Activated CD4-positive, alpha-beta T cell treated with anti-CD3 and anti-CD28 coated beads, Interleukin-2, amount 50 U/mL, for 24 hours (primary cell): ENCODE measurements at regions not wholly inside any gene's neighbourhood (a gene's known extent, or its start where the extent isn't known, plus 50 kb on each side); places are given as distances from the start of the nearest gene placed in this dataset.
"Not testable (repeated sequence)": the region's sequence is repeated elsewhere in the genome, so short reads cannot be mapped to it uniquely, and the experiment has no call there.

ENCODE experiments used
- DNase-seq, 2 donors: peaks; one replicate each; pipeline ENCODE4 v3.0.0-alpha.2; 2020; ENCODE audit warnings: low read depth in 1 of 2, low spot score in 1 of 2

DNA sequence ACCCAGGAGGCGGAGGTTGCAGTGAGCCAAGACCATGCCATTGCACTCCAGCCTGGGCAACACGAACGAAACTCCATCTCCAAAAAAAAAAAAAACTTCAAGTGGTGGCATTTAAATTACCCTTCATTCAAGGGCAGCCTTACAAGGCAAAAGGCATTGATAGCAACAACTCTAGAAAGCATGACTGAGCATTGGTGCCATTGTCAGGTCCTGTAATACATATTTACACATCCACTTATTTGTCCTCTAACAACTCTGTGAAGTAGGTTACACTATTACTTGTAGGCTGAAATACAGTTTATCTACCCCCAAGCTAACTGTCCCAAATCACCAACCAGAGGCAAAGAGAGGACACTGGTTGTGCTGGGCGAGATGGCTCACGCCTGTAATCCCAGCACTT lies 52.7 kb upstream of the LARP1 start:
- DNase-seq, result no peak

DNA sequence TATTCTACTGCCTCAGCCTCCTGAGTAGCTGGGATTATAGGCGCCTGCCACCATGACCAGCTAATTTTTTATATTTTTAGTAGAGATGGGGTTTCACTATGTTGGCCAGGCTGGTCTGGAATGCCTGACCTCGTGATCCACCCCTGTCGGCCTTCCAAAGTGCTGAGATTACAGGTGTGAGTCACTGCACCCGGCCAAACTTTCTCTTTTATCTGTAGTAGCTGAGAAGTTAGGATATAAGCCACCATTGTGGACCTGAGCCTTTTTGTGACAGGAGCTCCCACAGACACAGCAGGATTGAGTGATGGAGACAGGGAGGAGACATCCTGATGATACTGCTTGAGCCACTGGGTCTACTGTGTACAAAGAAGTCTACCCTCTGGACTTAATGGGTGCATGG lies 53.5 kb upstream of the LARP1 start:
- DNase-seq, result not testable (repeated sequence)

DNA sequence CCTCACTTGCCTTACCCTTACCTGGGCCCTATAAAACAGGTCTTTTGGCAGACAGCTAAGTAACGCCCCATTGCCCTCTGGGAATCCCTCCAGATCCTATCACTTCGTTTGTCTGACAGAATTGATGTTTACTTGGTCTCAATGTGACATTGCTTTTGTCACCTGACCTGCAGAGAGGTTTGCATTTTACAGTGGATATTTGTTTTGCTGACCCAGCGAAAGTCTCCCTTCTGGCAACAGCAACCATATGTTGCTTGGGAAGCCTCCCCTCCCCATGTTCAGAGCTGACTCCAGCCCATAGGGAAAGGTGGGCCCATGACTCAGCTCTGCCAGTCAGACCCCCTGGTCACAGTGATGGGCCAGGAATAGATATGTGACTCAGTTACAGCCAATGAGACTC lies 54.0 kb upstream of the LARP1 start:
- DNase-seq, result no peak

DNA sequence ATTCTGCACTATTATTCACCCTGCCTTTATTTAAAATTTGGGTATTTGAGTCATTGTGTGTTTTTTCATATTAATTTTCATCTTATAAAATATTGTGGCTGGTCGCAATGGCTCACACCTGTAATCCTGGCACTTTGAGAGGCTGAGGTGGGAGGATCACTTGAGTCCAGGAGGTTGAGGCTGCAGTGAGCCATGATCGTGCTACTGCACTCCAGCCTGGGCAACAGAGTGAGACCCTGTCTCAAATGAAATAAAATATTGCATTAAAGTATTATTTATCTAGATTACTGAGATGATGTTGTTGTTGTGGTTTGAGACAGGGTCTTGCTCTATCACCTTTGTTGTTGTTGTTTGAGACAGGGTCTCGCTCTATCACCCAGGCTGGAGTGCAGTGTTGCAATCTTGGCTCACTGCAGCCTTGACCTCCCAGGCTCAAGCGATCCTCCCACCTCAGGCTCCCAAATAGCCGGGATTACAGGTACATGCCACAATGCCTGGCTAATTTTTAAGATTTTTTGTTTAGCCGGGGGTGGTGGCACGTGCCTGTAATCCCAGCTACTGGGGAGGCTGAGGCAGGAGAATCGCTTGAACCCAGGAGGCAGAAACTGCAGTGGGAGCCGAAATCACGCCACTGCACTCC lies 54.8 kb upstream of the LARP1 start:
- DNase-seq, result not testable (repeated sequence)

DNA sequence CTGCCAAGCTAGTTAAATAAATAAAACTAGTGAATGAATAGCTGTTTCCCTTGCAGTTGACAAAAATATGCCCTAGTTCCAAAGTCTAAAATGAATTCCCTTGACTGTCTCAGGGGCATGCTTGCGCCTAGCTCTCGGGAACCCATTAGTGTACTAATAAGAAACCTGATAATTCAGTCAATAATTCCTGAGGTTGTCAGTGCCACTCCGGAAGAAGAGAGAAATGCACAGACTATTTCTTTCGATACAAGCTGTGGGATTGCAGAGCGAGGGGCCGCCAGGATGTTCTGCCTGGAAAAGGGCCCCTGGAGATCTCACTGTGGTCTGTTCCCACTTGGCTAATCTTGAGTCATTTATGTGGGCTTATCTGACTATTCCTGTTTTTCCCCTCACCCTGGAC lies 56.4 kb upstream of the LARP1 start:
- DNase-seq, result no peak

DNA sequence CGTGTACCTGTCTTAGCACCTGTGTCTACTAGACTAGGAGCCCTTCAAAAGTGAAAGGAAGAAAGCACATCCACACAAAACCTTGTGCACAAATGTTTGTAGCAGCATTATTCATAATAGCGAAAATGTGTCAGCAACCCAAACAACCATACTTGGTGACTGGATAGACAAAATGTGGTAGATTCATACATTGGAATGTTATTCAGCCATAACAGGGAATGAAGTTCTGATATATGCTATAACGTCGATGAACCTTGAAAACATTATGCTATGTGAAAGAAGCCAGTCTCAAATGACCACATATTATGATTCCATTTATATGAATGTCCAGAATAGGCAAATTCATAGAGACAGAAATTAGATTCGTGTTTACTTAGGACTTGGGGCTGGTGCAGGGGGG lies 57.8 kb upstream of the LARP1 start:
- DNase-seq, result no peak

DNA sequence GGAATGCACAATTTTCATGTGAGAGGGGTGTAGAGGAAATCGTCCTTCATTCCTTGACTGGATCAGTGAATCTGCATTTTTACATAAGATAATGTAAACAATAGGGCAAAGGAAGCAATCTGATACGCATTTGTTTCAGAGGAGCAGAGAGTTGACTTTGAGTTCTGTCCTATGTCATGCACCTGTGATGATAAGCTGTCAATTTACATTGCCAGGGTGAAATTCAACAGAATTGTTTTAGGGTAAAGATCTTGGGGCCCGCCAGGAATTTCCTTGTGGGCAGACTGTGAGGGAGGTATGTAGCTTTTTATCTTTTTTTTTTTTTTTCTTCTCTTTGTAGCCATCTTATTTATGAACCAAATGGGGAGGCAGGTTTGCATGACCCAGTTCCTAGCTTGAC lies 58.3 kb upstream of the LARP1 start:
- no peak for DNase-seq

DNA sequence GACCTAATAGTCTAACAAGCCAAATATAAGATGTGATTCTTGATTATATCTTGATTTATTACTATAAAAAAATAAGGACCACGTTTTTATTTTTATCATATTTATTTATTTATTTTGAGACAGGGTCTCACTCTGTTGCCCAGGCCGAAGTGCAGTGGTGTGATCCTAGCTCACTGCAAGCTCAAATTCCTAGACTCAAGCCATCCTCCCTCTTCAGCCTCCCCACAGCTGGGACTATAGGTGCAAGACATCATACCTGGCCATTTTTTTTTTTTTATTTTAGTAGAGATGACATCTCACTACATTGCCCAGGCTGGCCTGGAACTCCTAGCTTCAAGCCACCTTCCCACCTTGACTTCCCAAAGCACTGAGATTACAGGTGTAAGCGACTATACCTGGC lies 61.0 kb upstream of the LARP1 start:
- DNase-seq, result no peak

DNA sequence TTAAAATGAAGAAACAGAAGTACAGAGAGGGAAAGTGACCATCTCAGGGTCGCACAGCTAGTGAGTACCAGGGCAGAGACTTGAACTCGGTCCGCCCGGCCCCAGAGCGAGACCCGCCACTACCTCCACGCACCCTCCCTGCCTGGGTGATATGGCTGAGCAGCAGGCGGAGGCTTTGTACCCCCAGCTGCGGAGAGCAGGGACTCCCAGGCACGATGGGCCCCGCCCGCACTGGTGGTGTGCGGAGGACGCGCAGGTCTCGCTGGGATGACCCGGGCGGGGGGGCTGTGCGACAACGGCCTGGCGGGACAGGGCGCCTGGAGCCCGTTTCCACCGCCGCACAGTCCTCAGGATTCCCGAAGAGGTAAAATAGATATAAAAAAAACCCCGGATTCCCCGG lies 64.7 kb upstream of the LARP1 start:
- DNase-seq, result no peak

DNA sequence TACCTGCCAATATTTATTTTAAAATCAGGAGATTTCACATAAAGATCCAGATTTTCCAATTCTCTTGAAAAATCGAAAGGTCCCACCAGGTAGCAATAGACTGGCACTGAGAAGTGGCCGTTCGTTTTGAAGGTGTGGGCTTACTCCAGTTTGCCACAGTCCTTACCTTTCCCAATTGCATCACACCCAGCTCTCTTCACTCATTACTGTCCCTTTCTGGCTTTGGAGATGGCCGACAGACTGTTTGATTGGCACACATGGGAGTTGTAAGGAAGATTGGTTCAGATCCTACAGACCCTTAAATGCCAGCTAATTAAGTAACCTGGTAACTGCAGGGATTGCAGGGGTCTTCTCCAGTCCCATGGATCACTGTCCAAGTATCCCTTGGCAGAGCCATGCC lies 68.7 kb upstream of the LARP1 start:
- no peak for DNase-seq

DNA sequence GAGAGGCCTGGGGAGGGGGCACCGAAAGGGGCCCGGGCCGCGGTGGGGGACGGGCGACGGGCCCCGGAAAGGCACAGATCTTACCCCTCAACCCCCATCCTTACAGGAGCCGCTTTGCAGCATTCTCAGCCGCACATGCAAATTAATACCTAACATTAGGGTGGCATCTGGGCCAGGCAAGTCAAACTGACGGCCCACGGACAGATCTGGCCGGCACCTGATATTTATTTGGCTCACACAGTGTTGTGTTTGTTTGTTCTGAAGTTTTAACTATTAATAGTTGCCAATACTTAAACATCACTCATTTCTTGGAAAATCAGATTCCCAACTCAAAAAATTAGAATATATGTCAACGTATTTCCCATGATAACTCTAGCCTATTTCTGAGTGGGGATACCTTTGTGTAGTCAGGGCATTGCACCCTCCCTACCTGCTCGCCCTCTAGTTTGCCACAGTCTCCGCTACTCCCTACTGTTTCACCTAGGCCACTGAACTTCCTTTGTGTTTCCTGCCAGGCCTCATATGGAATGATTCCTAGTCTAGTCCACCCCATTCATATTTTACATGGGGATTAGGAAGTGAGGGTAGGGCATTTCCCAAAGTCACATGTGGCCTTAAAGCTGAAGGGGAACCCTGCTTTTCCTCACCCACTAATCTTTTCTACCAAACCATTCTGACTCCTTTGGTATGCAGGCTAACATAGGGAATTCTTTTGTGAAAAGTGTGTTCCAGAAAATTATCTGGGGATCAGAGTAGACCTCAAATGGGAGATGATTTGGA lies 71.9 kb upstream of the LARP1 start:
- DNase-seq, result no peak

DNA sequence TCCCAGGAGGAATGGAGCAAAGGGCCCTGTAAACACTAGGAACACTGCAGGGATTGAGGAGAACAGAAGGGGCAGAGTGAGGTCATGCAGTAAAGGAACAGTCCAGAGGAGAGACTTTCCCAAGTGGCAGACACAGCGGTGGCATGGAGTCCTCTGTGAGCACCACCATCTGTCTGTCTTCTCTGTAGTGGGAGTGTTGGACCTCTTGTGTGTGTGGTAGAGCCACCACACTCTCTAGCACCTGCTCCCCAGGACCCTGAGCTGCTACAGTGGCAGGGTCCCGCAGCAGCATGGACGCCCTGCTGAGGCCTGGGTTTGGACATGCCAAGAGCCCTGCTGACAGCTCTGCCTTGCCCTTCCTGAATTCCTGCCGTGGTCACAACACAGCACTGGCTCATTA lies 75.7 kb upstream of the LARP1 start:
- no peak for DNase-seq

DNA sequence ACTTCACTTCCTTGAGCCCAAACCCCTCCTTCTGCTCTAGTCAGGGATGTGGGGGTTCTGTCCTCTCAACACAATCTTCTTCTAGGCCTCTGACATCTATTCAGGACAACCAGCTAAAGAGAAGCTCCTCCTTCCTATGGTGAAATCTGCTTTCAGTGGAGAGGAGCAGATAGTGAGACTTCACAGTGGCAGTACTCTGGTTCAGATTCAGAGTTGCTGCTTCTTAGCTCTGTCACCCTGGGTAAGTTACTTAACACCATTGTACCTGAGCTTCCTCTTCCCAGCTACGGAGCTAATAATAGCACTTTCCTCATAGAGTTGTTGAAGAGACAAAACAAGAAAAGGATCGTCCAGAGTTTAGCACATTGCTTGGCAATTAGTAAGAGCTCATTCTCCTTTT lies 77.3 kb upstream of the LARP1 start:
- DNase-seq, result no peak

DNA sequence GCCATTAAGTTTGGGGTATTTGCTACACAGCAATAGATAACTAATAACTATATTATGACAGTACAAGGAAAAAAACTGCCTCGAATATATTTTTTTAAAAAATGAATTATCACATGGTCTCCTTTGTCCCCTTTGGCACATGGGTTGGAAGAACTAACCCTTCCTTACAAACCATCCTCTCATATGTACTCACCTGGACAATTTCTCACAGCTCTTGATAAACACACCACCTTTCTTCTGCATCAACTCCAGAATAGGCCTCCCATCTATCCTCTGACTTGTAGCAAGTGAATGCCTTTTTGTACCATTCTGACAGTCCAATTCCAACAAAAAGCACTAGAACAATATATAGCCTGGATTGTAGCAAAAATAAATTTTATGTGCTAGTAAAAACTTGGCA lies 78.7 kb upstream of the LARP1 start:
- no peak for DNase-seq

DNA sequence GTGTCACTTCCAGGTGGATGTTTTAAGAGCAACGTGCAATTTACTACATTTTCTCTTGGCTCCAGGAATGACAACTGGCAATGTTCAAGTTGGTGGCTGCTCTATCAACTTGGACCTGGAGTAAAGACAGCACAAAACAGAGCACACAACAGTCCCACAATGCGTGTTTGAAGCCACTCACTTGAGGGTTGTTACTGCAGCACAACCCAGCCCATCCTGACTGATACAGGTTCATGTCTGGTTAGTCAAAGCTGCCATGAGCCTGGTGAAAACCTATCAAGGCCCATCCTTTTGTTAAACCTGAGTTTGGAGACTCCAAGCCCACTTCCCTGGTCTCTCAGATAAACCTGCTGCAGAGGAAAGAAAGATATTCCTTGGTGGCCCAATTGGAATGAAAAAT lies 81.1 kb upstream of the LARP1 start:
- no peak for DNase-seq

DNA sequence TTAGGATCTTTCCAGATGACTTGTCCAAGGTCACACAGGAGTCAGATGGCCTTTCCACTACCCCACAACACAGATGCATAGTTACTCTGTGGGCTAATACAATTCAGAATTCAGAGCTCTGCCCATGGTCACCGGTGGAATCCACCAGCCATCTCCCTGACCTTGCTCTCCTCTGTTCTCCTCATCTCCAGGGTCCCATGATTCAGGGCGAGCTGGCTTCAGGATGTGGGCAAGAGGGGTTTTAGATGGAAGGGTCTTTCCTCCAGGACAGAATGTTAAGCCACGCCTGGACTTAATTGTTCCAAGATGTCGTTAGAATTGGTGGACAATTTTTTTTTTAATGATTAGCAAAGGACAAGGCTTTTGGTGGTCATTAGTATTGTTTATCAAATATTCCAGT lies 81.7 kb upstream of the LARP1 start:
- DNase-seq, result no peak

DNA sequence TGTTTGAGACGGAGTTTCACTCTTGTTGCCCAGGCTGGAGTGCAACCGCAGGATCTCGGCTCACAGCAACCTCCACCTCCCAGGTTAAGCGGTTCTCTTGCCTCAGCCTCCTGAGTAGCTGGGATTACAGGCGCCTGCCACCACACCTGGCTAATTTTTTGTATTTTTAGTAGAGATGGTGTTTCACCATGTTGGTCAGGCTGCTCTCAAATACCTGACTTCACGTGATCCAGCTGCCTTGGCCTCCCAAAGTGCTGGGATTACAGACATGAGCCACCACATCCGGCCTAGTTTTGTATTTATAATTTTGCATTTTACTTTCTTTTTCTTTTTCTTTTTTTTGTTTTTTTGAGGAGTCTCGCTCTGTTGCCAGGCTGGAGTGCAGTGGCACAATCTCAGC lies 85.3 kb upstream of the LARP1 start:
- not testable (repeated sequence) for DNase-seq

DNA sequence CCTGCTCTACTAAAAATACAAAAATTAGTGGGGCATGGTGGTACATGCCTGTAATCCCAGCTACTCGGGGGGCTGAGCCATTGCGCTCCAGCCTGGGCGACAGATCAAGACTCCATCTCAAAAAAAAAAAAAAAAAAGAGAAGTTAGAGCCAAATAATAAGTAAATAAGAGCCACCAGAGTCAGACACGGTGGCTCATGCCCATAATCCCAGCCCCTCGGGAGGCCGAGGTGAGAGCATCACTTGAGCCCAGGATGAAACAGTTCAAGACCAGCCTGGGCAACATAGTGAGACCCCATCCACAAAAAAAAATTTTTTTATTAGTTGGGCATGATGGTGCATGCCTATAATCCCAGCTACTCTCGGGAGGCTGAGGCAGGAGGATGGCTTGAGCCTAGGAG lies 85.8 kb upstream of the LARP1 start:
- DNase-seq, result no peak

DNA sequence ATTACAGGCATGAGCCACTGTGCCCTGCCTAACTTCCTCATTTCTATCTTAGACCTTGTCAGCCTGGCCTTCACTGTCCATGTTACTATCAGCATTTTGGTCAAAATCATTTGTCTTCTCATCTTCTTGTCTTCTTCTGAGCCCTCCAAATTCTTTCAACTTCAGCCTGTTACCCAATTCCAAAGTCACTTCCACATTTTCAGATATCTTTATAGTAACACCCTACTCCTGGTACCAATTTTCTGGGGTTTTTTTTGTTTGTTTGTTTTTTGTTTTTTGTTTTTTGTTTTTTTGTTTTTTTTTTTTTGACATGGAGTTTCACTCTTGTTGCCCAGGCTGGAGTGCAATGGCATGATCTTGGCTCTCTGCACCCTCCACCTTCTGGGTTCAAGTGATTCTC lies 90.3 kb upstream of the LARP1 start:
- no peak for DNase-seq

DNA sequence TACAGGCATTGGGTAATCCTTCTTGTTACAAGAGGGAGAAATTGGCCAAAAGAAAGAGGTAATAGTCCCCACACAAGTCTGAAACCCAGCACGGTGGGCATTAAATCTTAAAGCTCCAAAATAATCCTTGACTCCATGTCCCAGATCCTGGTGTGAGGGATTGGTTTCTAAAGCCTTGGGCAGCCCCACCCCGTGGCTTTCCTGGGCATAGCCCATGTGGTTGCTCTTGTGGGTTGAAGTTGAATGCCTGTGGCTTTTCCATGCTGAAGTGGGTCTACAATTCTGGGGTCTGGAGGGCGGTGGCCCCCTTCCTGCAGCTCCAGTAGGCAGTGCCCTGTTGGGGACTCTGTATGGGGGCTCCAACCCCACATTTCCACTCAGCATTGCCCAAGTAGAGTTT lies 91.8 kb upstream of the LARP1 start:
- no peak for DNase-seq

DNA sequence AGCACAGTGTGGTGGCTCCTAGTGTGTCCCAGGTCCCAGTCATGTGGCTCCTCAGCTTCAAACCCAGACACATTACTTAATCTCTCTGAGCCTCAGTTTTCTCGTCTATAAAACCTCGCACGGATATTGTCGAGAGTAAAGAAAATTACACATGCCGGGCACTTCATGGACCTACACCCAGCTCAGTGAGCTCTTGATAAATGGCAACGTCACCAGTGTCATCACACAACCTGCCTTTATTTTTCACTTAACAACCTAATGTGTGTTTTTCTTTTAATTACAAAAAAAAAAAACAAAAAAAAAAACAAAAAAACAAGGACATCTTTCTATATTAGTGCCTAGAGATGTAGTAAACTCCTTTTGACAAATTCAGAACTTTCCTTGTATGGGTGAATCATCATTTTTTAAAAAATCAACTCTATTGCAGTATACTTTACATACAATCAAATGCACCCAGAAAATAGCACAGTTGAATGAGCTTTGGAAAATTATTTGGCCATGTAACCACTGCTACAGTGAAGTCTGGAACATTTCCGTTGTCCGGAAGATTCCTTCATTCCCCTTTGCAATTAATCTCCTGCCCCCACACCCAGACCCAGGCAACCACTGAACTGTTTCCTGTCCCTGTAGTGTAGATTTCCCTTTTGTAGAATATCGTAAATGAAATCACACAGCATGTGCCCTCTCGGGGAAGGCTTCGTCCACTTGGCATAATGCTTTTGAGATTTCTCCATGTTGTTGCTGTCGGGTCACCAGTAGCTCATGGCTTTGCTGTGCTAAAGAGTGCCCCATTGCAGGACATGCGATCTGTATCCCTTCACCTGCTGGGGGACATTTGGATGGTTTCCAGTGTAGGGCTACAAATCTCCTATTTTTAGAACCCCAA lies 100.4 kb upstream of the LARP1 start:
- no peak for DNase-seq
